Loucy (cell line): ENCODE measurements at regions not wholly inside any gene's neighbourhood (a gene's known extent, or its start where the extent isn't known, plus 50 kb on each side); places are given as distances from the start of the nearest gene placed in this dataset.

Experiments used
- H2AFZ ChIP-seq: fragments of 200-600 bp; sonication (generic); 2 replicates; pipeline ENCODE4 v1.6.0; 2016; ENCODE audit warnings: antibody characterized with exemption, mild to moderate bottlenecking, low read length, moderate library complexity
- H3F3A ChIP-seq: fragments of 200-600 bp; 2 replicates; pipeline ENCODE4 v1.6.0; 2016; ENCODE audit warnings: antibody characterized with exemption, low read depth, mild to moderate bottlenecking
- H3K27me3 ChIP-seq: fragments of 200-600 bp; sonication (generic); 2 replicates; pipeline ENCODE4 v1.6.1; 2014; ENCODE audit warnings: low read length, mild to moderate bottlenecking; ENCODE audit not compliant: insufficient read depth, poor library complexity, severe bottlenecking
- H3K36me3 ChIP-seq: fragments of 200-600 bp; sonication (generic); 2 replicates; pipeline ENCODE4 v1.6.1; 2016; ENCODE audit warnings: low read length; ENCODE audit not compliant: insufficient read depth
- H3K4me1 ChIP-seq: fragments of 200-600 bp; sonication (generic); 2 replicates; pipeline ENCODE4 v1.5.1; 2014; ENCODE audit warnings: low read length, mild to moderate bottlenecking; ENCODE audit not compliant: insufficient read depth, poor library complexity, severe bottlenecking
- H3K4me2 ChIP-seq: fragments of 200-600 bp; sonication (generic); 2 replicates; pipeline ENCODE4 v1.6.0; 2014; ENCODE audit warnings: antibody characterized with exemption, low read length, low read depth, mild to moderate bottlenecking; ENCODE audit not compliant: poor library complexity, severe bottlenecking
- H3K4me3 ChIP-seq: fragments of 200-600 bp; sonication (generic); 2 replicates; pipeline ENCODE4 v1.5.1; 2014; ENCODE audit warnings: low read length, mild to moderate bottlenecking, mixed read lengths; ENCODE audit not compliant: poor library complexity, severe bottlenecking
- H3K79me2 ChIP-seq: fragments of 200-600 bp; sonication (generic); 2 replicates; pipeline ENCODE4 v1.6.1; 2014; ENCODE audit warnings: low read length; ENCODE audit not compliant: insufficient read depth
- H3K9ac ChIP-seq: fragments of 200-600 bp; sonication (generic); 2 replicates; pipeline ENCODE4 v1.6.0; 2014; ENCODE audit warnings: mild to moderate bottlenecking, low read depth, low read length, moderate library complexity; ENCODE audit not compliant: poor library complexity, severe bottlenecking
- H3K9me2 ChIP-seq: fragments of 200-600 bp; sonication (generic); replicated peaks from 2 replicates; pipeline ENCODE4 v1.6.1; 2016; ENCODE audit warnings: low read depth, low read length, mixed read lengths
- H3K9me3 ChIP-seq: fragments of 200-600 bp; sonication (generic); 2 replicates; pipeline ENCODE4 v1.6.1; 2014; ENCODE audit warnings: mild to moderate bottlenecking, antibody characterized with exemption, low read length, low read depth; ENCODE audit not compliant: insufficient read depth
- H4K20me1 ChIP-seq: fragments of 200-600 bp; sonication (generic); 2 replicates; pipeline ENCODE4 v1.6.0; 2014; ENCODE audit warnings: antibody characterized with exemption, low read length, mild to moderate bottlenecking; ENCODE audit not compliant: insufficient read depth, poor library complexity, severe bottlenecking
- EZH2phosphoT487 ChIP-seq: fragments of 200-600 bp; IDR thresholded peaks from 2 replicates; pipeline ENCODE4 v1.6.1; 2018; ENCODE audit warnings: antibody characterized with exemption, mild to moderate bottlenecking, moderate library complexity, borderline replicate concordance
- TF ChIP-seq, protein P1 (sequence below): fragments of 200-600 bp; sonication (generic); conservative IDR thresholded peaks from 2 replicates; pipeline ENCODE4 v1.5.1; 2014; ENCODE audit warnings: mild to moderate bottlenecking, antibody characterized with exemption, low read length

DNA sequence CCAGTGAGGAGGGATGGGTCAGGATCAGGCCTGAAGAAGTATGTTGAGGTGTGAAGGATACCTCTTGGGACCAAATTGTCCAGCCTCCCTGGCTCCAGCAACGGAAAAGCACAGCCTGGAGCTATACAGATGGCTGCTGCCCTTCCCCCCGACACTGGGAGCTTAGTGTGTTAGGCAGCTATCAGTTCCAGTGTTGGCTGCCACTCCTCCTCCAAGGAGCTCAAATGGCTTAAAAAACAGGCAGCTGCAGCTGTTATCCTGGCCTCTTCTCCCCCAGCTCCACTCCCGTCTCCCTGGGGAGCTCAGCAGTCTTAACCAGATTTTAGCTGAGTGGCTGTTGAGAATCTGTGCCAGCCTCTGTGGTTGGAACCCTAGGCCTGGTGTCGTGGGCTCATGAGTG, 225.0 kb downstream of the JRKL start:
- no peak overlapping the region for H3K9ac ChIP-seq
- no peak overlapping the region for H3K4me3 ChIP-seq
- H3K27me3 ChIP-seq, result no peaks in the 10 kb centered on the region
- no peaks in the 10 kb centered on the region for H3F3A ChIP-seq
- no peaks in the 10 kb centered on the region for H3K9me2 ChIP-seq
- H3K4me1 ChIP-seq, result no peaks in the 10 kb centered on the region
- H2AFZ ChIP-seq, result no peak overlapping the region
- no peaks in the 10 kb centered on the region for H4K20me1 ChIP-seq
- TF ChIP-seq, protein P1, sequence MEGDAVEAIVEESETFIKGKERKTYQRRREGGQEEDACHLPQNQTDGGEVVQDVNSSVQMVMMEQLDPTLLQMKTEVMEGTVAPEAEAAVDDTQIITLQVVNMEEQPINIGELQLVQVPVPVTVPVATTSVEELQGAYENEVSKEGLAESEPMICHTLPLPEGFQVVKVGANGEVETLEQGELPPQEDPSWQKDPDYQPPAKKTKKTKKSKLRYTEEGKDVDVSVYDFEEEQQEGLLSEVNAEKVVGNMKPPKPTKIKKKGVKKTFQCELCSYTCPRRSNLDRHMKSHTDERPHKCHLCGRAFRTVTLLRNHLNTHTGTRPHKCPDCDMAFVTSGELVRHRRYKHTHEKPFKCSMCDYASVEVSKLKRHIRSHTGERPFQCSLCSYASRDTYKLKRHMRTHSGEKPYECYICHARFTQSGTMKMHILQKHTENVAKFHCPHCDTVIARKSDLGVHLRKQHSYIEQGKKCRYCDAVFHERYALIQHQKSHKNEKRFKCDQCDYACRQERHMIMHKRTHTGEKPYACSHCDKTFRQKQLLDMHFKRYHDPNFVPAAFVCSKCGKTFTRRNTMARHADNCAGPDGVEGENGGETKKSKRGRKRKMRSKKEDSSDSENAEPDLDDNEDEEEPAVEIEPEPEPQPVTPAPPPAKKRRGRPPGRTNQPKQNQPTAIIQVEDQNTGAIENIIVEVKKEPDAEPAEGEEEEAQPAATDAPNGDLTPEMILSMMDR, result no peak
- TF ChIP-seq EZH2phosphoT487, result no peak
- no peaks in the 10 kb centered on the region for H3K9me3 ChIP-seq
- H3K79me2 ChIP-seq, result no peaks in the 10 kb centered on the region
- H3K4me2 ChIP-seq, result no peak overlapping the region
- H3K36me3 ChIP-seq, result no peaks in the 10 kb centered on the region

DNA sequence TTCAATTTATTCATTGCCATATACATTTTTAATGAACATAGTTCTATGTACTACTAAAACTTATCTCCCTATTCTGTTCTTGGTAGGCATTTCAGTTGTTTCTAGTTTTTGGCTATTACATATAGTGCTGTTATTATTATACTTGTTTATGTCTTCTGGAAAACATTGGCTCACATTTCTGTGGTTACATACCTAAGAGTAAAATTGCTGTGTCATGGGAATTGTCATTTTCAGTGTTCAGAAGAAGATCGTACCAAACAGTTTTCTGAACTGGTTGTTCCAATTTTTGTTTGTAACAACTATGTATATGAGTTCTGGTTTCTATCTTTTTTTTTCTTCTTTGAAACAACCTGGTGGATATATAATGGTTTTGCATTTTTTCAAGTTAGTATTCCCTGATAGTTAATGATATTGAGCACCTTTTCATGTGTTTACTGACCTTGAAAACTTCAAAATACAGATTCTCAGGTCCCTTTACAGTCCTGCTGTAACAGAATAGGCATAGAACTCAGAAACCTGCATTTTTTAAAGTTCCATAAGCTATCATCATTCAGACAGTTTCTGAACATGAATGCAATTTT, 230.7 kb downstream of the JRKL start:
- no peak for TF ChIP-seq EZH2phosphoT487
- TF ChIP-seq, protein P1, result no peak
- Histone ChIP-seq H3K79me2 (no peaks in the 10 kb centered on the region), H3K9me3 (no peaks in the 10 kb centered on the region), H4K20me1 (no peaks in the 10 kb centered on the region), H2AFZ (no peak overlapping the region), H3F3A (no peaks in the 10 kb centered on the region), H3K4me2 (no peak overlapping the region), H3K36me3 (no peaks in the 10 kb centered on the region), H3K9me2 (no peaks in the 10 kb centered on the region), H3K4me3 (no peak overlapping the region), H3K9ac (no peak overlapping the region), H3K4me1 (no peaks in the 10 kb centered on the region), H3K27me3 (no peaks in the 10 kb centered on the region)

DNA sequence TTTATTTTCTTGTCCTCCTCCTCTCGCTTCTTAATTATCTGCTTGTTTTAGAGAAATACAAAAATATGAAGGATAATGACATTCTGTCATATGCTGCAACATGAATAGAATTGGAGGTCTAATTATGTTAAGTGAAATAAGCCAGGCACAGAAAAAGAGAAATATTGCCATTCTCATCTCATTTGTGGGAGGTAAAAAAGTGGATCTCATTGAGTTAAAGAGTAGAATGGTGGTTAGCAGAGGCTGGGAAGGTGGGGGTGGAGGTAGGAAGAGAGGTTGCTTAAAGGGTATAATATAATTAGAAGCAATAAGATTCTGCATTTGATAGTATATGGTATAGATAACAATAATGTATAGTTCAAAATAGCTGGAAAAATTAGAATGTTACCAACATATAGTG, 231.3 kb downstream of the JRKL start:
- Histone ChIP-seq H3K4me3 (no peak overlapping the region), H3F3A (no peaks in the 10 kb centered on the region), H2AFZ (no peak overlapping the region), H3K27me3 (no peaks in the 10 kb centered on the region), H3K79me2 (no peaks in the 10 kb centered on the region), H3K9ac (no peak overlapping the region), H3K9me2 (no peaks in the 10 kb centered on the region), H3K9me3 (no peaks in the 10 kb centered on the region), H4K20me1 (no peaks in the 10 kb centered on the region), H3K36me3 (no peaks in the 10 kb centered on the region), H3K4me1 (no peaks in the 10 kb centered on the region), H3K4me2 (no peak overlapping the region)
- TF ChIP-seq EZH2phosphoT487, result no peak
- TF ChIP-seq, protein P1, result no peak
